ENCODE measurements at regions not wholly inside any gene's neighbourhood (a gene's known extent, or its start where the extent isn't known, plus 50 kb on each side); places are given as distances from the start of the nearest gene placed in this dataset.

DNA sequence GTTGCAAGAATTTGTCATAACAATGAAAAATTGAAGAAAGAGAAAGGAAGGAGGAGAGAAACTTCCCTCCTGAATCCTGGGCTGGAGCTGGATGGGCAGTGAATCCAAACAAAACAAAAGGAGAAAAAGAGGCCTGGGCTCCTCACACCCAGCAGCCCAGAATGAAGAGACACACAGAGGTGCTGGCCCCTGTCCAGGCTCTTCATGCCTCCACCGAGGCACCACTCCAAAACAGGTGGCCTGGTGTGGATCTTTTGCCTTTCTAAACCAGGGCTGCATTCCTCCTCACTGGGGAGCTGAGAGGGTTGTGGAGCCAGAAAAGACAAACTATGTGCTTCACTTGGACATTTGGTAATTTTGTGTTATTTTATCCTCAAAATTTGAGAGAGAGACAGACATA, 76.0 kb downstream of the FAM124B start:
- no peak for DNase-seq

GRCh38 chr2:224324604-224325003, 77.3 kb downstream of the FAM124B start:
- no peak for DNase-seq

DNA sequence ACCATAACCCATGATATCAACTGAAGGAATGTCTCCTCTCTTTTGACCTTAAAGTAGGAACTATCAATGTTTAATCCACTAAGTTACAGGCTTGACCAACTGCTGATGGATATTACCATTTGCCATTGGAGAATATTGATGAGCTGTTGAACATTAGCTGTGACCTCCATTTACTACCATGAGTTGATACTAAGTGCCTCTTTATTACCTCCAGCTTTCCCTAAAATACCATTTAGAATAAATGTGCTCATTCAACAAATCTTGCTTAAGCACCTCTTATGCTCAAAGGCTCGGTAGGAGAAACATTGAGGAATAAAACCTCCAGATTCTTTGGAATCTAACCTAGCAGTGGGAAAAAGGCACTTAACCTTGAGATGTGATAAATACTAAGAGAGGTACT, 81.2 kb downstream of the FAM124B start:
- no peak for DNase-seq

DNA sequence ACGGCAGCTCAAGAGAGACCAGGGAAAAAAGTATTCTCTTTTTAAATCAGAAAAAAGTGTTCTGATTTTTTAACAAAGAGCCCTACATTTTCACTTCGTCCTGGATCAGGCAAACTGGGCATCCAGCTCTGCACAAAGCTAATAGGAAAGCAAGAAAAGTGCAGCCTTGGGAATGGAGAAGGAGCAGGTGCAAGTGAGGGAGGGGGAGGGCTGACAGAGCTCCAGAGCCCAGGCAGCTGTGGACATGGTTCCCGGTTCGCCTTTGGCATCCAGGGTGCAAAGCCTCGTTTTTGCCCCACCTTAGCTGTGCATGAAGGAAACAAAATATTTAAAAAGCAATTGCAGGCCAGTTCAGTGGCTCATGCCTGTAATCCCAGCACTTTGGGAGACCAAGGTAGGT, 82.2 kb downstream of the FAM124B start:
- DNase-seq: no peak

DNA sequence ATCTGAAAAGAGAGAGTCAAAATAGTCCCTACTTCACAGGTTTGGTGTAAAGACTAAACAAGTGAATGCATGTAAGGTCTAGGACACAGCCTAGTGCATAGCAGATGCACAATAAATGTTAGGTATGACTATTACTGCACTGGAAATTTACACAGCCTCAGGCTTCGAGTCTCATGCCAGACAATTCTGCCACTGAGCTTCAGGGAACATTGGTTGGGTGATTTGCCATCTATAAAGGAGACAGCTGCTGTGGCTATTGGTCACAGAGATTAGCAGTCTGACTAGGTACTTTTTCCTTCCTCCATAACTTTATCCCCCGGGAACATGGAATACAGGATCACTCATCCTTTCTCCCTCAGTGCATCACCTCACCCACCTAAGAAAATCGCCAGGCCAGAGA, 89.2 kb downstream of the FAM124B start:
- DNase-seq: no peak

DNA sequence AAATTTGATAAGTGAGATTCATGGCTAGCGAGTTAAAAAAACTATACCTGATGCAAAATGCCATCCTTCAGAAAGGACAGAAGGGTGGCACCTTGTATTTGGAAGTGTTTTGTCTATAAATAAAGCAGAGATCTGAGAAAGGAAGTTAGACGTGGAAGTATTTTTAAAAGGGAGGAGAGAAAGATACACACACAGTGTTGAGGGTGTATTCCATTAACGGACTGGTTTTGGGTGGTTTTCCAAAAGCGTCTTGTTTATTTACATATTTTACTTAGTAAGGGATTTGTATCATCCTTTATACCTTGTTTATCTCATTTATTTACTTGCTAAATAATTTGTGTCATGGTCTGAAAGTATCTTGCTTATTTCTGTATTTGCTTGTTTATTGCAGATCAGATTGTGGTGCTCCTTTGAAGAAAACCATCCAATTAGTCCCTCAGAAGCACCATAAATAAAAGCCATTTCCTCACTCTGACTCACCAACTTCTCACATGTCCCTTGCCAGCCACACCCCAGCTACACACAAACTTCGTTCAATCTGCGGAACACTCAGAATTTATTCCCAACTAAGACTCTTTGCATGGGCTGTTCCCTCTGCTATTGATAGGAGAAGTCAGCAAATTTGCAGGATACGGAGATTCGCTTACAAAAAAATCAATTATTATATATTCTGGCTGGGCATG, 90.8 kb downstream of the FAM124B start:
- DNase-seq: no peak

GRCh38 chr2:224309176-224309575, 92.7 kb downstream of the FAM124B start:
- no peak for DNase-seq

DNA sequence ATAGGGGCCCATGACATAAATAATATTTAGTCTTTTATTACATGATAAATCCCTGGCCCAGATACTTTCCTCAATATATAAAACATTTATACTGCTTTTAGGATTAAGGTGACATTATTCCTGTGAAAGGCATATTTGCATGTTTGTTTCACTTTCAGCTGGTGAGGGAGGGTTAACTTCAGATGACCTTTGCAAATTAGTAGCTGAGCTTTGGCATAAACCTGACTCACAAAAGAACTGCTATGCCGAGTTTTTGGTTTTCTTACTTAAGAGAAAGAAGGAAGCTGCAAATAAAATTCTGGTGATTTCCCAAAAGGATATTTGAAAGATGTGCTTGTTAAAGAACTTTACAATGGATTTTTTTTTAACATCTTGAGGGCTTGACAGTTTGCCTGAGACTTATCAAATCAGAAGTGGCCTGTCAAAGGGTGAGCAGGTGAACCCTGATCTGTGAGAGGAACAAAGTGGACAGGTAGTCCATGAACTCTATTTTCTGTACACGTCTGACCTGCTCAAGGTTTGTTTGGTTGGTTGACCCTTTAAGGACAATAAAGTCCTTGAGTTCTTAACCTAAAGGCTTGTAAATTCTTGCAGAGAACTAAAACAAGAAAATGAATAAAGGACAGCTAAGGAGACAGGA, 93.5 kb downstream of the FAM124B start:
- no peak for DNase-seq

- no peak for DNase-seq
These were observed 99.0 kb downstream of the FAM124B start for GRCh38 chr2:224302952-224303351.

DNA sequence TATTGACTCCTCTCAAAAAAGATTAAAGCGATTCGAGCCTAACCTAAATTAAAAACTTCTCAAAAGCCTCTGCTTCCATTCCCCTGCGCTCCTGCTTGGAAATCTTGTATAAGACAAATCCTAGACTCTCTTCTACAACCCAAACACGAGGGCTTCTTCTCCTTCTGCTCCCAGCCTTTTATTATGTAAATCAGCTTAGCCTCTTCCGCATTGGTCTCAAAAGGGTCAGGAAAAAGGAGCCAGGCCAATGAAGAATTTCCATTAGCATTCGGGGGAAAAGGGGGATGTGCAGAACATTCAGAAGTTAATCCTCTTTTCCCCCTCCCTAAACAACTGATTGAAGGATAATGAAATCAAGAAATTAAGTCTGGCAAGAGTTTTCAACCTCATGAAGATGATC, 107.9 kb downstream of the FAM124B start:
- no peak for DNase-seq

DNA sequence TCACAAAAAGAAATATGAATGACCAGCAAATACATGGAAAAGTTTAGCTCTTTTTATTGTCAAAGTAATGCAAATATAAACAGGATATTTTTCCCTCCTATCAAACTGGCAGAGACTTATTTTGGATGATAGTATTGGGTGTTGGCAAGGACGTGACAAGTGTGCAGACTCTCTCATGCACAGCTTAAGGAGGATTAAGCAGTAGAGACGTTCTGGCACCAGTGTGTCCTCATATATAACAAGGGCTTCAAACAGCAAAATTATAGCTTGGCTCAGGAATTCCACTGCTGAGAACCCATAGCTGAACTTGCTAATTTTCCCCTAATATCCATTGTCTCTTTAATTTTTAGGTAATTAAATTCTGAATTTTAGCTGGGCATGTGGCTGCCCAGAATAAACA, 114.4 kb downstream of the FAM124B start:
- DNase-seq: no peak

GRCh38 chr2:224286923-224287322, 115.0 kb downstream of the FAM124B start:
- no peak for DNase-seq

DNA sequence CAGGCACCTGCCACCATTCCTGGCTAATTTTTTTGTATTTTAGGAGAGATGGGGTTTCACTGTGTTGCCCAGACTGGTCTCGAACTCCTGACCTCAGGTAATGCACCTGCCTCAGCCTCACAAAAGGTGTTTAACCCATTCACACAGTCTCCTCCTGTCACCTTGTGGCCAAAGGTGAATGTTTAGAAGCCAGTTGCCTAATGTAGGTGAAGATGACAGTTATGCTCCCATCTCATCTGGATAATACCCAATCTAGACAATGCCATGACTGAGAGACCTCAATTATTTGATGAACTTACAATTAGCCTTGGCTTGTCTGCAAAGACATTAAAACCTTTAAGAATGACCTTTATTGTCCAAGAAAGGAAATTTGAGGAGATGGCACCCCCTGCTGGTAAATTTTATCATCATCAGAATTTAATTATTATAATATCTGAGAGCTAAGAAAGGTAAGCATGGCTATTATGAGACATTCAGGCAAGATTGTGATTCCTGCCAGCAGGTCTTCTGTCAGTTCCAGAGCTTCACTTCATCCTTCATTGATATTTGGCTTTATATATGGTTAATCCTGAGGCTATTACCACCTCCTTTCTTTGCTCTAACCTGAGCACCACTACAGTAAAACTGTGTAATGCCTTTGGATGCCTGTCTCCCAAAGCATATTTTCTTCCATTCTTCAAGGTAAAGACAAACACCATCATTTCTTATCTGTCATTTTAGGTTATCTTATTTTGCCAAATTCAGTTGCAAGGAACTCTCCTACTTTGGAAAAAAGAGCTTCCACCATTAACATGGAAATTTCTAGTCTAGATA, 117.6 kb downstream of the FAM124B start:
- DNase-seq: peak in 1 of 2 donors; percentile 23

GRCh38 chr2:224283466-224283965, 118.4 kb downstream of the FAM124B start:
- no peak for DNase-seq

DNA sequence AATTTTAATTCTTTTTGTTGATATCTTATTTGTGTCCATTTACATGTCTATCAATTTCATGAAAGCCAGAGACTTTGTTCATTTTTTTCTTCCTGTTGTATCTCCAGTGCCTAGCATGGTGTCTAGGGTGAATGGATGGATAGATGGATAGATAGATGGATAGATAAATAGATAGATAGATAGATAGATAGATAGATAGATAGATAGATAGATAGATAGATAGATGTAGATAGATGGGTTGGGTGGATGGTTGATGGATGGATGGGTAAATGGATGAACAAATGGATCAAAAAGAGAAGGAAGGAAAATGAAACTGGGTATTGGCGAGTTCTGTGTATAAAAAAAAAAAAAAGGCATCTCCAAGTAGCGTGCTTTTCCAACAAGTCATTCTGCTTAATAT, 120.5 kb downstream of the FAM124B start:
- no peak for DNase-seq

DNA sequence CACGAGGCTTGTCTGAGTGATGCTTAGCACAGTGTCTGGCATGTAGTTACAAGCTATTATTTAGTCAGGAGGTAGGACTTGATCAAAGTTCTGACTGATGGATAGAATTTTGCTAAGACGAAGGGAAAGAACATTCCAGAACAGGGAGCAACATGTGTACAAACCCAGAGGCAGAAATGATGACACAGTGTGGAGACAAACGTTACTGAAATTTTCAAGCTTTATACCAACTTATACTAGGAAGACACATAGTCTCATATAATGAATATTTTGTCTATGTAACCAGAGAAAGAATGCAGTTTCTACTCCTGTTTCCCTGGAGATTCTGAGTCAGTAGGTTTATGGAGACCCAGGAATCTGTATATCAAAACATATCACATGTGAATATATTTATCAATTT, 123.4 kb downstream of the FAM124B start:
- no peak for DNase-seq

DNA sequence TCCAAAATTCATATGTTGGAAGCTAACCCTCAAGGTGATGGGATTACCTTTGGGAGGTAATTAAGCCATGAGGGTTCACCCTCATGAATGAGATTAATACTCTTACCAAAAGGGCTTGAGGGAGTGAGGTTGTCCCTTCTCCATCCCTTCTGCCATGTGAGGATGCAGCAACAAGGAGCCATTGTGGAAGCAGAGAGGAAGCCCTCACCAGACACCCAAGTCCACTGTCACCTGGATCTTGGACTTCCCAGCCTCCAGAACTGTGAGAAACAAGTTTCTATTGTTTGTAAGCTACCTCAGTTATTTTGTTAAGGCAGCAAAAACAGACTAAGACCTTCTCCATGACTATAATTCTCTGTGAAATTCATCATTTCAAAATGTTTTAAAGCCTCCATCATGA, 125.7 kb downstream of the FAM124B start:
- no peak for DNase-seq

DNA sequence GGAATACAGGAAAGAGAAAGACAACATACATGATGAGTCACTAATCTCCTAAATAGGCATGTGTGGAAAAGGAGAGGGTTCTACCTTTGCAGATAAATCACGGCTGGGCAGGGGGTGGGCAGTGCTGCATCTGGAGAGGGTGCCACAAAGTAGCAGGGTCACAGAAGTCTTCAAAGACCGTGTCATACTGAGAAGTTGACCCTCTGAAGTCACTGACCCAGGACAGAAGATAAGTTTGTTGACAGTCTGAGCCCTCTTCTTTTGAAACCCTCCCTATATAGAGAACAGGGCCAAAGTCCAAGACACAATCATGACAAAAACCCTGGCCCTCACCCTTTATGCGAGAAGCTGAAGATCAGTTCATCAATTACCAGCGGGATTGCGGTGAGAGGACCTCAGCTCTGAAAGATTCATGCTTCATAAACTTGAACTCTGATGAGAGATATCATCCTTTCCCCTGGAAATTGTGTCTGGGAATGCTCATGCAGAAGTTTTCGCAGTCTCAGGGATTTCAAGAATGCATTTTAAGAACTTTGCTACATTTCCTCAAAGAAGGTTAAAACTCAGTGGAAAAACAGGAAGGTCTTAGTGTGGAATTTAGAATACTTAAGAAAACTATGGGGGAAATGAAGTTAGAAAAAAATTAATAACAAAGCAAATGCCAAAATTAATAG, 129.5 kb downstream of the FAM124B start:
- no peak for DNase-seq

GRCh38 chr2:224271617-224272236, 130.2 kb downstream of the FAM124B start:
- DNase-seq: no peak

DNA sequence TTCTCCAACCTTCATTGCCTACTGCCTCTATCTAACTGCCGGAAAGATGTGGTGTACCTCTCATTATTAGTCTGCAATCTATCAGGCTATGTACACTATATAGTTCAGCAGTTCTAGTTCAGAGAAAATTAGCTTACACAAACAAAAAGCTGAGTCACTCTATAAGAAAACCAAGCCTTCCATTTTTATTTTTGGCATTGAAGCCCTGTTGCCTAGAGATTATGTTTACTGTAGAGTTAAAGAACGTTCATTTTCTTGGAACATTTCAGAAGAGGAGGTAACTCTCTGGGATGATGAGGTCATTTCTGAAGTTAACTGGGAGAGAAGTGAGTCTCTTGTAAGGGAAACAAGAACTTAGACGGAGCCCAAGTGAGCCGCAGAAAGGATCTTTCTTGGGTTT, 133.5 kb downstream of the FAM124B start:
- DNase-seq: no peak

GRCh38 chr2:224264259-224264658, 137.6 kb downstream of the FAM124B start:
- no peak for DNase-seq

- no peak for DNase-seq
These were observed 138.3 kb downstream of the FAM124B start for GRCh38 chr2:224263571-224264043.

- DNase-seq: no peak
These were observed 140.6 kb downstream of the FAM124B start for GRCh38 chr2:224261326-224261725.
